ENCODE measurements at regions not wholly inside any gene's neighbourhood (a gene's known extent, or its start where the extent isn't known, plus 50 kb on each side); places are given as distances from the start of the nearest gene placed in this dataset.

DNA sequence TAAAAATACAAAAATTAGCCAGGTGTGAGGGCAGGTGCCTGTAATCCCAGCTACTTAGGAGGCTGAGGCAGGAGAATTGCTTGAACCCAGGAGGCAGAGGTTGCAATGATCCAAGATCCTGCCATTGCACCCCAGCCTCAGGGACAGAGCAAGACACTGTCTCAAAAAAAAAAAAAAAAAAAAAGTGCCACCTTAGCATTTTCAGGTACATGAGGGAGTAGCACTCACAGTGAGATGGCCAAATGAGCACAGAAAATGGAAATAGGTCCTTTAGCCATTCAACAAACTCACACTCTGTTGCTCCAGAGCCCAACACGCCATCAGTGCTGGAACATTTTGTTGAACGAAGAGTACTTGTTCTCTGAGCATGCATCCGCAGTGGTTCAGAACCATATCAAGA lies 75.2 kb upstream of the MYL2 start:
- DNase-seq (ENCODE audit: low read depth in 1 of 2, low spot score in 1 of 2) (no peak), ATAC-seq (no peak), FAIRE-seq (no peak)
- TF ChIP-seq FOXS1 (CRISPR knock-in tag; IDR thresholded peaks at IDR 0.05) (no peak), MAFK (IDR thresholded peaks at IDR 0.05; ENCODE audit: partially characterized antibody) (peak; percentile 78), EHF (CRISPR knock-in tag; IDR thresholded peaks at IDR 0.05) (no peak)
- Histone ChIP-seq H3K27ac (no peak overlapping the region), H3K9me3 (peaks cover 16% of the 10 kb centered on the region; the same call in 2 of the 3 replicates), H3K4me1 (0 out of 3 replicates have a peak, but pooled peaks cover 3% of the 10 kb centered on the region), H3K4me3 (no peak overlapping the region), H3K4me2 (no peak overlapping the region)
- POLR2A ChIA-PET, result no interaction called here
- CTCF ChIA-PET, result interaction anchor here (1.0 to 2.6 kb wide), 2 partner anchors 11 to 13 kb away, joined by 5 to 9 read pairs; no protein-coding TSS in a partner anchor
- 61% methylated on average over 3 of the region's 3 CpGs for WGBS (ENCODE audit: missing lambda C conversion rate)

DNA sequence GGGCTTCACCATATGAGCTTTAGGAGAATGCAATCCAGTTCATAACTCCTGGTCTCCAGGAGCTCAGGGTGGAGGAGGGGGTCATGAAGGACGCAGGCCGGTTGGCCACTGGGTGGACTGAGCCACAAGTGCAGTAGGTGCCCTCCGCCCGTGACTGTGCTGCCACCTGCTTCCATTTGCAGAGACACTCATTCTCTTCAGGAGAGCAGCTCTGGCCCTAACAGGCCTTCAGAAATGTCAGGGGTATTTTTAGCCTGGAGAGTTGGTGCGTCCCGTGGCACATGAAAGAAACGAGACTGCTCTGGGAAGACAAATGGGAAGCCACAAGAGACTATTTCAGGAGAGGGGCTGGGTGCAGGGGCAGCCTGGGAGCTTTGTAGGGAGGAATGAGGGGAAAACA lies 74.6 kb upstream of the MYL2 start:
- WGBS (ENCODE audit: missing lambda C conversion rate), result 66% methylated on average over 7 of the region's 7 CpGs
- FAIRE-seq, result no peak

DNA sequence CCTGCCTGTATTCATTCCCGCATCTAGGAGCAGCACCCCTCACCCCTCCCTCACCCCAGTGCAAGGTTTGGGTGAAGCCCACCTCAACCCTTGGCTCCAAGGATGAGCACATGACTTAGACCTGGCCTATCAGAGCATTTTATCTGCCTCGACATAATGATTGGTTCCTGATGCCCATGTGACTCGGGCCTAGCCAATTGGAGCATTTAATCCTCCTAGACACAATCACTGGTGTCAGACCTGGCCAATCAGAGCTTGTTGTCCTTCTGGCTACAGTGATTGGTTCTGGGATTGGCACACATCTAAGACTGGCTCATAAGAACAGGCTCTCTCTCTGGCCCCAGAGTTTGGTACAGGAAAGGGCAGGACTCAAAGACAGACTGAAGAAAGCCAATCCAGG lies 73.1 kb upstream of the MYL2 start:
- H3K4me2 ChIP-seq, result no peak overlapping the region
- no peak overlapping the region for H3K4me3 ChIP-seq
- FAIRE-seq (no peak), ATAC-seq (peak; percentile 19 to 55; a peak in 3 of 6 replicates), DNase-seq (ENCODE audit: low read depth in 1 of 2, low spot score in 1 of 2) (peak; percentile 15 to 38)
- H3K4me1 ChIP-seq, result 0 out of 3 replicates have a peak, but pooled peaks cover 3% of the 10 kb centered on the region
- H3K9me3 ChIP-seq, result peaks cover 9% of the 10 kb centered on the region; the same call in 2 of the 3 replicates
- CTCF ChIA-PET, result interaction anchor here (0.6 to 2.6 kb wide), 3 partner anchors 11 to 246 kb away, joined by 3 to 9 read pairs (median 7); no protein-coding TSS in a partner anchor
- TF ChIP-seq, protein P1, sequence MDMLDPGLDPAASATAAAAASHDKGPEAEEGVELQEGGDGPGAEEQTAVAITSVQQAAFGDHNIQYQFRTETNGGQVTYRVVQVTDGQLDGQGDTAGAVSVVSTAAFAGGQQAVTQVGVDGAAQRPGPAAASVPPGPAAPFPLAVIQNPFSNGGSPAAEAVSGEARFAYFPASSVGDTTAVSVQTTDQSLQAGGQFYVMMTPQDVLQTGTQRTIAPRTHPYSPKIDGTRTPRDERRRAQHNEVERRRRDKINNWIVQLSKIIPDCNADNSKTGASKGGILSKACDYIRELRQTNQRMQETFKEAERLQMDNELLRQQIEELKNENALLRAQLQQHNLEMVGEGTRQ (IDR thresholded peaks at IDR 0.05), result peak; percentile 78
- TF ChIP-seq RNF2 (IDR thresholded peaks at IDR 0.05; ENCODE audit: borderline replicate concordance, low read depth), result no peak
- WGBS (ENCODE audit: missing lambda C conversion rate), result 43% methylated on average over 3 of the region's 3 CpGs
- POLR2A ChIA-PET, result no interaction called here
- no peak overlapping the region for H3K27ac ChIP-seq

More for the DNA sequence above, 74.6 kb upstream of the MYL2 start:
- H3K9me3 ChIP-seq, result peaks cover 16% of the 10 kb centered on the region; the same call in 2 of the 3 replicates
- no peak overlapping the region for H3K4me2 ChIP-seq
- H3K27ac ChIP-seq, result no peak overlapping the region
- ChIA-PET CTCF (interaction anchor here (1.0 to 2.6 kb wide), 4 partner anchors 9 to 21 kb away, joined by 3 to 9 read pairs (median 4); no protein-coding TSS in a partner anchor), POLR2A (no interaction called here)
- H3K4me1 ChIP-seq, result 0 out of 3 replicates have a peak, but pooled peaks cover 3% of the 10 kb centered on the region
- no peak for TF ChIP-seq ZC3H11A (IDR thresholded peaks at IDR 0.05)
- TF ChIP-seq, protein P2, sequence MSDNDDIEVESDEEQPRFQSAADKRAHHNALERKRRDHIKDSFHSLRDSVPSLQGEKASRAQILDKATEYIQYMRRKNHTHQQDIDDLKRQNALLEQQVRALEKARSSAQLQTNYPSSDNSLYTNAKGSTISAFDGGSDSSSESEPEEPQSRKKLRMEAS (IDR thresholded peaks at IDR 0.05), result no peak
- H3K4me3 ChIP-seq, result no peak overlapping the region
- no peak for ATAC-seq
- no peak for DNase-seq (ENCODE audit: low read depth in 1 of 2, low spot score in 1 of 2)

DNA sequence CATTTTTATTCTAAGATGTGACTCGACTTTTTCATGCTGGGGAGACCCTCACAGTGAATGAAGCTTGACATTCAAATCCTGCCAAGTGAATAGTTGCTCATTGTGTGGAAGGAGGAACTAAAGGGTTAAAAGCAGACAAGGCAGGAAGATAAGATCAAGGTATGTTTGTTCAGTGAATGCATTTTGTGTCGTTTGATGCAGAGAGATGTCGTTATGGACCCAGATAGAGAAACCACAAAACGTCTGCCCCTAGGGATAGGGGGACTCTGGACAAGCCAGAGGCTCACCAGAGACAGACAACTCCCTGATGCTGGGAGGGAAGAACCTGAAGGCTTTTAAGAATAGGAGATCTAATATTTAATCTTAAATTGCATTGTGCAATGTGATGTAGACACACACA lies 72.5 kb upstream of the MYL2 start:
- Histone ChIP-seq H3K4me2 (no peak overlapping the region), H3K9me3 (peaks cover 4% of the 10 kb centered on the region; the same call in 1 of the 3 replicates), H3K4me3 (no peak overlapping the region), H3K4me1 (0 out of 3 replicates have a peak, but pooled peaks cover 3% of the 10 kb centered on the region), H3K27ac (no peak overlapping the region)
- ATAC-seq (no peak; a peak in 1 of 6 replicates), FAIRE-seq (no peak), DNase-seq (ENCODE audit: low read depth in 1 of 2, low spot score in 1 of 2) (no peak)
- ChIA-PET POLR2A (no interaction called here), CTCF (interaction anchor here (1.4 to 2.6 kb wide), 2 partner anchors 10 to 31 kb away, joined by 7 to 9 read pairs; no protein-coding TSS in a partner anchor)
- 4% methylated on average over 4 of the region's 4 CpGs for WGBS (ENCODE audit: missing lambda C conversion rate)
- peak; percentile 29; the same call in 1 of the 2 replicates for TF ChIP-seq GATA3 (IDR thresholded peaks at IDR 0.05; ENCODE audit: borderline replicate concordance)
- TF ChIP-seq, protein P3, sequence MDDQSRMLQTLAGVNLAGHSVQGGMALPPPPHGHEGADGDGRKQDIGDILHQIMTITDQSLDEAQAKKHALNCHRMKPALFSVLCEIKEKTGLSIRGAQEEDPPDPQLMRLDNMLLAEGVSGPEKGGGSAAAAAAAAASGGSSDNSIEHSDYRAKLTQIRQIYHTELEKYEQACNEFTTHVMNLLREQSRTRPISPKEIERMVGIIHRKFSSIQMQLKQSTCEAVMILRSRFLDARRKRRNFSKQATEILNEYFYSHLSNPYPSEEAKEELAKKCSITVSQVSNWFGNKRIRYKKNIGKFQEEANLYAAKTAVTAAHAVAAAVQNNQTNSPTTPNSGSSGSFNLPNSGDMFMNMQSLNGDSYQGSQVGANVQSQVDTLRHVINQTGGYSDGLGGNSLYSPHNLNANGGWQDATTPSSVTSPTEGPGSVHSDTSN (IDR thresholded peaks at IDR 0.05), result no peak

DNA sequence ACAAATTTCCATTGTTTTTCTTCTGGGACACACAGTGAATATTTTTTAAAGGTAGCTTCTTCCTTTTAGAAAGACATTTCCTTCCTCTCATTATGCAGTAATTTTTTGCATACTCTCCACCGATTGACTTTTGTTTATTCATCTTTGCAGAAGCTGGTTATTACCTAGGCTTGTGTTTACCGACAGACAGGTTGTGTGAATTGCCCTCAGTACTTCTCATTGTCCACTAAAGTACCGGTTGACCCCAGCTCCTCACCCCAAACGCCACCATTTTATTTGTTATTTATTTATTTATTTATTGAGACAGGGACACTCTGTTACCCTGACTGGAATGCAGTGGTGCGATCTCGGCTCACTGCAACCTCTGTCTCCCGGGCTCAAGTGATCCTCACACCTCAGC lies 63.4 kb upstream of the MYL2 start:
- H3K4me2 ChIP-seq, result no peak overlapping the region
- H3K27ac ChIP-seq, result no peak overlapping the region
- FAIRE-seq, result no peak
- CTCF ChIA-PET, result interaction anchor here (0.9 to 2.8 kb wide), 3 partner anchors 10 to 63 kb away, joined by 3 to 9 read pairs (median 9); no protein-coding TSS in a partner anchor
- no peaks in the 10 kb centered on the region for H3K4me1 ChIP-seq
- WGBS (ENCODE audit: missing lambda C conversion rate), result 5% methylated on average over 7 of the region's 7 CpGs
- POLR2A ChIA-PET, result no interaction called here
- H3K4me3 ChIP-seq, result no peak overlapping the region
- ATAC-seq, result no peak
- H3K9me3 ChIP-seq, result no peaks in the 10 kb centered on the region
- no peak for DNase-seq (ENCODE audit: low read depth in 1 of 2, low spot score in 1 of 2)
- TF ChIP-seq, protein P4, sequence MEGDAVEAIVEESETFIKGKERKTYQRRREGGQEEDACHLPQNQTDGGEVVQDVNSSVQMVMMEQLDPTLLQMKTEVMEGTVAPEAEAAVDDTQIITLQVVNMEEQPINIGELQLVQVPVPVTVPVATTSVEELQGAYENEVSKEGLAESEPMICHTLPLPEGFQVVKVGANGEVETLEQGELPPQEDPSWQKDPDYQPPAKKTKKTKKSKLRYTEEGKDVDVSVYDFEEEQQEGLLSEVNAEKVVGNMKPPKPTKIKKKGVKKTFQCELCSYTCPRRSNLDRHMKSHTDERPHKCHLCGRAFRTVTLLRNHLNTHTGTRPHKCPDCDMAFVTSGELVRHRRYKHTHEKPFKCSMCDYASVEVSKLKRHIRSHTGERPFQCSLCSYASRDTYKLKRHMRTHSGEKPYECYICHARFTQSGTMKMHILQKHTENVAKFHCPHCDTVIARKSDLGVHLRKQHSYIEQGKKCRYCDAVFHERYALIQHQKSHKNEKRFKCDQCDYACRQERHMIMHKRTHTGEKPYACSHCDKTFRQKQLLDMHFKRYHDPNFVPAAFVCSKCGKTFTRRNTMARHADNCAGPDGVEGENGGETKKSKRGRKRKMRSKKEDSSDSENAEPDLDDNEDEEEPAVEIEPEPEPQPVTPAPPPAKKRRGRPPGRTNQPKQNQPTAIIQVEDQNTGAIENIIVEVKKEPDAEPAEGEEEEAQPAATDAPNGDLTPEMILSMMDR (IDR thresholded peaks at IDR 0.05), result no peak
- TF ChIP-seq JUN (IDR thresholded peaks at IDR 0.05), result no peak
- no peak for TF ChIP-seq EP300 (IDR thresholded peaks at IDR 0.05)
- no peak for TF ChIP-seq EHMT2 (IDR thresholded peaks at IDR 0.05; ENCODE audit: low read depth)
- no peak for TF ChIP-seq BHLHE40 (IDR thresholded peaks at IDR 0.05; ENCODE audit: low read depth, low read length)
- no peak for TF ChIP-seq CBX2 (IDR thresholded peaks at IDR 0.05; ENCODE audit: borderline replicate concordance, low read depth)
- TF ChIP-seq, protein P5, sequence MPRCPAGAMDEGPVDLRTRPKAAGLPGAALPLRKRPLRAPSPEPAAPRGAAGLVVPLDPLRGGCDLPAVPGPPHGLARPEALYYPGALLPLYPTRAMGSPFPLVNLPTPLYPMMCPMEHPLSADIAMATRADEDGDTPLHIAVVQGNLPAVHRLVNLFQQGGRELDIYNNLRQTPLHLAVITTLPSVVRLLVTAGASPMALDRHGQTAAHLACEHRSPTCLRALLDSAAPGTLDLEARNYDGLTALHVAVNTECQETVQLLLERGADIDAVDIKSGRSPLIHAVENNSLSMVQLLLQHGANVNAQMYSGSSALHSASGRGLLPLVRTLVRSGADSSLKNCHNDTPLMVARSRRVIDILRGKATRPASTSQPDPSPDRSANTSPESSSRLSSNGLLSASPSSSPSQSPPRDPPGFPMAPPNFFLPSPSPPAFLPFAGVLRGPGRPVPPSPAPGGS (IDR thresholded peaks at IDR 0.05), result no peak
- TF ChIP-seq CBX8 (IDR thresholded peaks at IDR 0.05), result no peak
- TF ChIP-seq TP53 (CRISPR knock-in tag; IDR thresholded peaks at IDR 0.05), result no peak
- TF ChIP-seq RFX5 (IDR thresholded peaks at IDR 0.05), result no peak
- no peak for TF ChIP-seq ZC3H11A (IDR thresholded peaks at IDR 0.05)
- no peak for TF ChIP-seq SMC3 (IDR thresholded peaks at IDR 0.05)
- no peak for TF ChIP-seq POLR2AphosphoS2 (conservative IDR thresholded peaks at IDR 0.05; ENCODE audit: low read length)
- no peak for TF ChIP-seq PHF8 (IDR thresholded peaks at IDR 0.05; ENCODE audit: borderline replicate concordance, low read depth)
- no peak for TF ChIP-seq MAZ (IDR thresholded peaks at IDR 0.05; ENCODE audit: borderline replicate concordance, low read depth, low read length)

Measured in A549 (cell line).